Rectal smooth muscle tissue (tissue), 1 donor: ENCODE measurements at regions not wholly inside any gene's neighbourhood (a gene's known extent, or its start where the extent isn't known, plus 50 kb on each side); places are given as distances from the start of the nearest gene placed in this dataset.

Experiments used
- H3K27ac ChIP-seq: one replicate; pipeline ENCODE4 v1.7.0; 2013; ENCODE audit warnings: low read depth, low read length, inconsistent platforms
- H3K27me3 ChIP-seq: one replicate; pipeline ENCODE4 v1.7.0; 2013; ENCODE audit warnings: low read length; ENCODE audit not compliant: control insufficient read depth, insufficient read depth
- H3K36me3 ChIP-seq: one replicate; pipeline ENCODE4 v1.7.0; 2013; ENCODE audit warnings: low read length; ENCODE audit not compliant: control insufficient read depth, insufficient read depth
- H3K4me1 ChIP-seq: one replicate; pipeline ENCODE4 v1.7.0; 2013; ENCODE audit warnings: low read length; ENCODE audit not compliant: control insufficient read depth, insufficient read depth
- H3K4me3 ChIP-seq: one replicate; pipeline ENCODE4 v1.7.0; 2013; ENCODE audit warnings: low read length
- H3K9ac ChIP-seq: one replicate; pipeline ENCODE4 v1.7.0; 2013; ENCODE audit warnings: low read length

GRCh38 chr5:87887247-87887646 lies 381.4 kb downstream of the TMEM161B start:
- H3K9ac ChIP-seq: no peak overlapping the region
- no peak overlapping the region for H3K4me3 ChIP-seq
- no peaks in the 10 kb centered on the region for H3K27me3 ChIP-seq
- H3K36me3 ChIP-seq: no peaks in the 10 kb centered on the region
- H3K4me1 ChIP-seq: no peaks in the 10 kb centered on the region
- no peak overlapping the region for H3K27ac ChIP-seq

- Histone ChIP-seq H3K36me3 (no peaks in the 10 kb centered on the region), H3K27me3 (no peaks in the 10 kb centered on the region), H3K4me3 (no peak overlapping the region), H3K27ac (no peak overlapping the region), H3K4me1 (no peaks in the 10 kb centered on the region), H3K9ac (no peak overlapping the region)
Observed at GRCh38 chr5:87886164-87886563, 382.5 kb downstream of the TMEM161B start.

- H3K4me1 ChIP-seq: no peaks in the 10 kb centered on the region
- no peak overlapping the region for H3K4me3 ChIP-seq
- H3K9ac ChIP-seq: no peak overlapping the region
- no peaks in the 10 kb centered on the region for H3K36me3 ChIP-seq
- no peaks in the 10 kb centered on the region for H3K27me3 ChIP-seq
- H3K27ac ChIP-seq: no peak overlapping the region
Observed at GRCh38 chr5:87885758-87886157, 382.9 kb downstream of the TMEM161B start.

- H3K9ac ChIP-seq: no peak overlapping the region
- no peaks in the 10 kb centered on the region for H3K4me1 ChIP-seq
- H3K27me3 ChIP-seq: no peaks in the 10 kb centered on the region
- no peak overlapping the region for H3K4me3 ChIP-seq
- H3K27ac ChIP-seq: no peak overlapping the region
- H3K36me3 ChIP-seq: no peaks in the 10 kb centered on the region
Observed at GRCh38 chr5:87877495-87877894, 391.1 kb downstream of the TMEM161B start.

- H3K4me3 ChIP-seq: no peak overlapping the region
- H3K4me1 ChIP-seq: no peaks in the 10 kb centered on the region
- no peaks in the 10 kb centered on the region for H3K27me3 ChIP-seq
- H3K36me3 ChIP-seq: no peaks in the 10 kb centered on the region
- H3K27ac ChIP-seq: no peak overlapping the region
- H3K9ac ChIP-seq: no peak overlapping the region
Observed at GRCh38 chr5:87877023-87877422, 391.6 kb downstream of the TMEM161B start.

GRCh38 chr5:87876616-87877015 lies 392.0 kb downstream of the TMEM161B start:
- H3K4me1 ChIP-seq: no peaks in the 10 kb centered on the region
- no peak overlapping the region for H3K27ac ChIP-seq
- no peak overlapping the region for H3K9ac ChIP-seq
- no peaks in the 10 kb centered on the region for H3K36me3 ChIP-seq
- H3K27me3 ChIP-seq: no peaks in the 10 kb centered on the region
- H3K4me3 ChIP-seq: no peak overlapping the region

GRCh38 chr5:87872986-87873385 lies 395.7 kb downstream of the TMEM161B start:
- no peak overlapping the region for H3K9ac ChIP-seq
- H3K27ac ChIP-seq: no peak overlapping the region
- no peak overlapping the region for H3K4me3 ChIP-seq
- H3K4me1 ChIP-seq: no peaks in the 10 kb centered on the region
- H3K36me3 ChIP-seq: no peaks in the 10 kb centered on the region
- H3K27me3 ChIP-seq: no peaks in the 10 kb centered on the region

- Histone ChIP-seq H3K4me1 (no peaks in the 10 kb centered on the region), H3K27ac (no peak overlapping the region), H3K9ac (no peak overlapping the region), H3K36me3 (no peaks in the 10 kb centered on the region), H3K4me3 (no peak overlapping the region), H3K27me3 (no peaks in the 10 kb centered on the region)
Observed at GRCh38 chr5:87868792-87869191, 399.9 kb downstream of the TMEM161B start.

GRCh38 chr5:87867281-87867680 lies 401.4 kb downstream of the TMEM161B start:
- H3K4me1 ChIP-seq: no peaks in the 10 kb centered on the region
- H3K9ac ChIP-seq: no peak overlapping the region
- no peaks in the 10 kb centered on the region for H3K36me3 ChIP-seq
- no peak overlapping the region for H3K4me3 ChIP-seq
- no peak overlapping the region for H3K27ac ChIP-seq
- no peaks in the 10 kb centered on the region for H3K27me3 ChIP-seq

- Histone ChIP-seq H3K4me3 (no peak overlapping the region), H3K4me1 (no peaks in the 10 kb centered on the region), H3K36me3 (no peaks in the 10 kb centered on the region), H3K27ac (no peak overlapping the region), H3K9ac (no peak overlapping the region), H3K27me3 (no peaks in the 10 kb centered on the region)
Observed at GRCh38 chr5:87853541-87853940, 415.1 kb downstream of the TMEM161B start.

- no peaks in the 10 kb centered on the region for H3K36me3 ChIP-seq
- no peak overlapping the region for H3K4me3 ChIP-seq
- no peaks in the 10 kb centered on the region for H3K27me3 ChIP-seq
- no peak overlapping the region for H3K9ac ChIP-seq
- no peaks in the 10 kb centered on the region for H3K4me1 ChIP-seq
- no peak overlapping the region for H3K27ac ChIP-seq
Observed at GRCh38 chr5:87851603-87852002, 417.0 kb downstream of the TMEM161B start.

GRCh38 chr5:87850843-87851242 lies 417.8 kb downstream of the TMEM161B start:
- no peak overlapping the region for H3K27ac ChIP-seq
- no peaks in the 10 kb centered on the region for H3K36me3 ChIP-seq
- no peak overlapping the region for H3K9ac ChIP-seq
- H3K27me3 ChIP-seq: no peaks in the 10 kb centered on the region
- H3K4me3 ChIP-seq: no peak overlapping the region
- no peaks in the 10 kb centered on the region for H3K4me1 ChIP-seq

GRCh38 chr5:87845734-87846133 lies 422.9 kb downstream of the TMEM161B start:
- Histone ChIP-seq H3K27me3 (no peaks in the 10 kb centered on the region), H3K27ac (no peak overlapping the region), H3K9ac (no peak overlapping the region), H3K4me3 (no peak overlapping the region), H3K4me1 (no peaks in the 10 kb centered on the region), H3K36me3 (no peaks in the 10 kb centered on the region)
